Testis (tissue), 2 donors: ENCODE measurements at regions not wholly inside any gene's neighbourhood (a gene's known extent, or its start where the extent isn't known, plus 50 kb on each side); places are given as distances from the start of the nearest gene placed in this dataset.

Experiments
- CTCF ChIP-seq, 3 experiments: fragments of 450-650 bp in 2 of 3; fragments of 200-600 bp in 1 of 3; sonication (generic) in 1 of 3; IDR thresholded peaks; one replicate each; pipeline ENCODE4 v1.5.1; 2016 to 2019; ENCODE audit warnings: antibody characterized with exemption in 3 of 3, mild to moderate bottlenecking in 2 of 3, moderate library complexity in 1 of 3
- POLR2A ChIP-seq: fragments of 450-650 bp; IDR thresholded peaks from one replicate; pipeline ENCODE4 v1.6.1; 2017; ENCODE audit warnings: antibody characterized with exemption, mild to moderate bottlenecking, moderate library complexity

- no peak for TF ChIP-seq CTCF (IDR thresholded peaks at IDR 0.05)
- TF ChIP-seq POLR2A, result no peak
These were observed 88.7 kb upstream of the XPO1 start for GRCh38 chr2:61626827-61627226.
